PC-9 (cell line): ENCODE measurements at regions not wholly inside any gene's neighbourhood (a gene's known extent, or its start where the extent isn't known, plus 50 kb on each side); places are given as distances from the start of the nearest gene placed in this dataset.

Experiments used
- EZH2 ChIP-seq: fragments of 200-600 bp; sonication (generic); IDR thresholded peaks from 2 replicates; pipeline ENCODE4 v1.8.0; 2017; ENCODE audit warnings: antibody characterized with exemption, low read depth
- TF ChIP-seq, protein P1 (sequence below): fragments of 200-600 bp; sonication (generic); conservative IDR thresholded peaks from 2 replicates; pipeline ENCODE4 v1.6.1; 2017; ENCODE audit warnings: mixed run types, antibody characterized with exemption, mild to moderate bottlenecking, moderate library complexity

GRCh38 chr14:28931999-28932398, 165.4 kb downstream of the FOXG1 start:
- TF ChIP-seq EZH2, result no peak
- TF ChIP-seq, protein P1, sequence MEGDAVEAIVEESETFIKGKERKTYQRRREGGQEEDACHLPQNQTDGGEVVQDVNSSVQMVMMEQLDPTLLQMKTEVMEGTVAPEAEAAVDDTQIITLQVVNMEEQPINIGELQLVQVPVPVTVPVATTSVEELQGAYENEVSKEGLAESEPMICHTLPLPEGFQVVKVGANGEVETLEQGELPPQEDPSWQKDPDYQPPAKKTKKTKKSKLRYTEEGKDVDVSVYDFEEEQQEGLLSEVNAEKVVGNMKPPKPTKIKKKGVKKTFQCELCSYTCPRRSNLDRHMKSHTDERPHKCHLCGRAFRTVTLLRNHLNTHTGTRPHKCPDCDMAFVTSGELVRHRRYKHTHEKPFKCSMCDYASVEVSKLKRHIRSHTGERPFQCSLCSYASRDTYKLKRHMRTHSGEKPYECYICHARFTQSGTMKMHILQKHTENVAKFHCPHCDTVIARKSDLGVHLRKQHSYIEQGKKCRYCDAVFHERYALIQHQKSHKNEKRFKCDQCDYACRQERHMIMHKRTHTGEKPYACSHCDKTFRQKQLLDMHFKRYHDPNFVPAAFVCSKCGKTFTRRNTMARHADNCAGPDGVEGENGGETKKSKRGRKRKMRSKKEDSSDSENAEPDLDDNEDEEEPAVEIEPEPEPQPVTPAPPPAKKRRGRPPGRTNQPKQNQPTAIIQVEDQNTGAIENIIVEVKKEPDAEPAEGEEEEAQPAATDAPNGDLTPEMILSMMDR, result no peak
